ENCODE measurements at regions not wholly inside any gene's neighbourhood (a gene's known extent, or its start where the extent isn't known, plus 50 kb on each side); places are given as distances from the start of the nearest gene placed in this dataset.

GRCh38 chr2:140041239-140041638 is 1261.0 kb upstream of the NXPH2 start:
- no peaks in the 10 kb centered on the region for H3K36me3 ChIP-seq (replicated peaks in 1 of 2; ENCODE audit: control extremely low read depth in 1 of 2, control insufficient read depth in 1 of 2, extremely low read depth in 1 of 2, insufficient read depth in 2 of 2, low read length in 1 of 2)
- H3K79me2 ChIP-seq (ENCODE audit: control insufficient read depth, insufficient read depth, low read length): no peaks in the 10 kb centered on the region
- intact Hi-C loops (cut with micrococcal nuclease): no loop called here
- Mint-ChIP-seq H3K4me3 (no peak overlapping the region), H3K27me3 (no peaks in the 10 kb centered on the region), H3K4me1 (no peaks in the 10 kb centered on the region), H3K27ac (no peak overlapping the region), H3K9me3 (ENCODE audit: insufficient read depth) (peaks cover 9% of the 10 kb centered on the region)
- WGBS (ENCODE audit: insufficient coverage): no CpG with 5 or more reads among the region's 1 CpG
- H3K4me2 ChIP-seq (replicated peaks; ENCODE audit: low read depth, low read length, poor library complexity, severe bottlenecking): no peak overlapping the region
- peaks cover 0 to 9% (median 0%) of the 10 kb centered on the region in 3 donors for H3K9me3 ChIP-seq (ENCODE audit: control extremely low read depth in 1 of 3, control insufficient read depth in 2 of 3, insufficient read depth in 1 of 3, low read length in 2 of 3)
- no peak for ATAC-seq (ENCODE audit: low read depth)
- TF ChIP-seq CTCF (IDR thresholded peaks at IDR 0.05) (no peak), EZH2 (IDR thresholded peaks at IDR 0.05; ENCODE audit: borderline replicate concordance, insufficient read depth, low read depth, low read length, poor library complexity, severe bottlenecking) (no peak)
- no peaks in the 10 kb centered on the region for H3K4me1 ChIP-seq (ENCODE audit: control insufficient read depth in 2 of 2, insufficient read depth in 2 of 2, low read length in 2 of 2)
- no peak for DNase-seq
- no peak overlapping the region for H3K9ac ChIP-seq (ENCODE audit: low read length)
- CTCF ChIA-PET: no interaction called here
- POLR2A ChIA-PET: no interaction called here
- H3K27ac ChIP-seq (ENCODE audit: low read length in 2 of 2): no peak overlapping the region
- H2AFZ ChIP-seq (ENCODE audit: insufficient read depth, low read depth, low read length, poor library complexity, severe bottlenecking): no peak overlapping the region
- H3K27me3 ChIP-seq (replicated peaks in 1 of 4; ENCODE audit: control extremely low read depth in 1 of 4, control insufficient read depth in 3 of 4, insufficient read depth in 4 of 4, low read length in 3 of 4): no peaks in the 10 kb centered on the region
- no peaks in the 10 kb centered on the region for H4K20me1 ChIP-seq (ENCODE audit: control insufficient read depth, insufficient read depth, low read length, poor library complexity, severe bottlenecking)
- H3K4me3 ChIP-seq (ENCODE audit: control extremely low read depth in 1 of 5, extremely low read depth in 1 of 5, insufficient read depth in 1 of 5, low read depth in 2 of 5, low read length in 4 of 5): no peak overlapping the region

GRCh38 chr2:140033638-140034037 is 1253.4 kb upstream of the NXPH2 start:
- no peaks in the 10 kb centered on the region for H3K27me3 Mint-ChIP-seq
- Histone ChIP-seq H3K9ac (ENCODE audit: low read length) (no peak overlapping the region), H3K27ac (ENCODE audit: low read length in 2 of 2) (no peak overlapping the region), H4K20me1 (ENCODE audit: control insufficient read depth, insufficient read depth, low read length, poor library complexity, severe bottlenecking) (no peaks in the 10 kb centered on the region), H2AFZ (ENCODE audit: insufficient read depth, low read depth, low read length, poor library complexity, severe bottlenecking) (no peak overlapping the region), H3K27me3 (replicated peaks in 1 of 4; ENCODE audit: control extremely low read depth in 1 of 4, control insufficient read depth in 3 of 4, insufficient read depth in 4 of 4, low read length in 3 of 4) (no peaks in the 10 kb centered on the region), H3K4me1 (ENCODE audit: control insufficient read depth in 2 of 2, insufficient read depth in 2 of 2, low read length in 2 of 2) (no peaks in the 10 kb centered on the region), H3K4me2 (replicated peaks; ENCODE audit: low read depth, low read length, poor library complexity, severe bottlenecking) (no peak overlapping the region), H3K36me3 (replicated peaks in 1 of 2; ENCODE audit: control extremely low read depth in 1 of 2, control insufficient read depth in 1 of 2, extremely low read depth in 1 of 2, insufficient read depth in 2 of 2, low read length in 1 of 2) (no peaks in the 10 kb centered on the region), H3K79me2 (ENCODE audit: control insufficient read depth, insufficient read depth, low read length) (no peaks in the 10 kb centered on the region), H3K4me3 (ENCODE audit: control extremely low read depth in 1 of 5, extremely low read depth in 1 of 5, insufficient read depth in 1 of 5, low read depth in 2 of 5, low read length in 4 of 5) (no peak overlapping the region), H3K9me3 (ENCODE audit: control extremely low read depth in 1 of 3, control insufficient read depth in 2 of 3, insufficient read depth in 1 of 3, low read length in 2 of 3) (peaks cover 0 to 11% (median 0%) of the 10 kb centered on the region in 3 donors)
- H3K27ac Mint-ChIP-seq: no peak overlapping the region
- H3K4me1 Mint-ChIP-seq: no peaks in the 10 kb centered on the region
- intact Hi-C loops (cut with micrococcal nuclease): no loop called here
- DNase-seq (no peak), ATAC-seq (ENCODE audit: low read depth) (no peak)
- ChIA-PET CTCF (no interaction called here), POLR2A (no interaction called here)
- WGBS (ENCODE audit: insufficient coverage): no CpG with 5 or more reads among the region's 2 CpGs
- H3K4me3 Mint-ChIP-seq: no peak overlapping the region
- H3K9me3 Mint-ChIP-seq (ENCODE audit: insufficient read depth): peaks cover 5% of the 10 kb centered on the region
- TF ChIP-seq EZH2 (IDR thresholded peaks at IDR 0.05; ENCODE audit: borderline replicate concordance, insufficient read depth, low read depth, low read length, poor library complexity, severe bottlenecking): no peak
- no peak for TF ChIP-seq CTCF (IDR thresholded peaks at IDR 0.05)

All from B cell (primary cell).